Sigmoid colon (tissue), 4 donors: ENCODE measurements at regions not wholly inside any gene's neighbourhood (a gene's known extent, or its start where the extent isn't known, plus 50 kb on each side); places are given as distances from the start of the nearest gene placed in this dataset.

Source experiments
- CTCF ChIP-seq, 4 experiments: fragments of 450-650 bp in 3 of 4; fragments of 200-600 bp in 1 of 4; IDR thresholded peaks; one replicate each; pipeline ENCODE4 v1.5.1; 2016 to 2019; ENCODE audit warnings: antibody characterized with exemption in 4 of 4, mild to moderate bottlenecking in 3 of 4, moderate library complexity in 2 of 4
- EP300 ChIP-seq, 4 donors: sonication (generic); formaldehyde crosslinking; IDR thresholded peaks; one replicate each; pipeline ENCODE4 v1.6.1; 2017; ENCODE audit warnings: antibody characterized with exemption in 4 of 4

- TF ChIP-seq CTCF (IDR thresholded peaks at IDR 0.05) (no peak), EP300 (IDR thresholded peaks at IDR 0.05) (no peak)
Observed at GRCh38 chr20:12528591-12529041, 480.2 kb upstream of the SPTLC3 start.
